ENCODE measurements at regions not wholly inside any gene's neighbourhood (a gene's known extent, or its start where the extent isn't known, plus 50 kb on each side); places are given as distances from the start of the nearest gene placed in this dataset.
A peak's percentile ranks its signal among the peaks of the same experiment; 100 is the strongest.

DNA sequence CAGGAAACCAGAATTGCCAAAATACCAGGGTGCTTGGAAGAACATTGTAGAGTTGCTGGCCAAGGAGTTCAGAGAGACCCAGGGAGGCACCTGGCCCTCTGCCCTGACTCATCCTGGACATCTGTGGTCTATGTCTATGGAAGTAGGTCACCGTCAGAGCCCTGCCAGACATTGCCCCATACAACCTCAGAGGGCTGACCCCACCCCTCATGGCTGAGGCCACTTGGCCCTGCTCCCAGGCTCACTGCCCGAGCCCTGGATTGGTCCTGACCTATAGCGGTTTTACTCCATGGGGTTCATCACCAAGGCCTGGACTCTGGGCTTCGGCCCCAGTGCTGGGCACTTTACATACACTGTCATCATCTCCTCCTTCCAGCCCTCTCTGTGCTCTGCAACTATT lies 233.1 kb downstream of the PTPRU start:
- peaks cover 0 to 7% (median 5%) of the 10 kb centered on the region in 4 donors for H3K9me3 ChIP-seq (ENCODE audit: control insufficient read depth in 4 of 4, low read length in 3 of 4)
- no peaks in the 10 kb centered on the region for H3K36me3 ChIP-seq (ENCODE audit: control insufficient read depth in 4 of 4, insufficient read depth in 3 of 4, low read depth in 1 of 4, low read length in 3 of 4)
- no peak overlapping the region for H3K4me3 ChIP-seq (ENCODE audit: low read depth in 1 of 3, low read length in 3 of 3)
- peaks cover 0 to 41% (median 34%) of the 10 kb centered on the region in 4 donors for H3K4me1 ChIP-seq (ENCODE audit: control insufficient read depth in 4 of 4, insufficient read depth in 4 of 4, low read length in 3 of 4)
- H3K27me3 ChIP-seq (ENCODE audit: control insufficient read depth in 4 of 4, insufficient read depth in 4 of 4, low read length in 3 of 4), result no peaks in the 10 kb centered on the region
- H3K27ac ChIP-seq (ENCODE audit: low read depth in 1 of 2, low read length in 2 of 2), result peak overlapping the region in 1 of 2 donors; percentile 21
- 37% methylated on average over 4 of the region's 4 CpGs for WGBS
- no peak overlapping the region for H3K9ac ChIP-seq (ENCODE audit: low read depth in 1 of 2, low read length in 2 of 2)
- TF ChIP-seq HNF4G (IDR thresholded peaks at IDR 0.05) (no peak), RXRA (IDR thresholded peaks at IDR 0.05) (peak; percentile 46 to 81), HNF4A (conservative IDR thresholded peaks at IDR 0.05) (peak; percentile 55 to 80), SP1 (IDR thresholded peaks at IDR 0.05) (peak; percentile 63), NR2F2 (IDR thresholded peaks at IDR 0.05) (peak; percentile 65), RAD21 (IDR thresholded peaks at IDR 0.05) (peak in 1 of 2 donors; percentile 9), YY1 (IDR thresholded peaks at IDR 0.05) (no peak), FOXA2 (IDR thresholded peaks at IDR 0.05) (no peak), JUND (IDR thresholded peaks at IDR 0.05) (no peak)
- TF ChIP-seq, protein P1, sequence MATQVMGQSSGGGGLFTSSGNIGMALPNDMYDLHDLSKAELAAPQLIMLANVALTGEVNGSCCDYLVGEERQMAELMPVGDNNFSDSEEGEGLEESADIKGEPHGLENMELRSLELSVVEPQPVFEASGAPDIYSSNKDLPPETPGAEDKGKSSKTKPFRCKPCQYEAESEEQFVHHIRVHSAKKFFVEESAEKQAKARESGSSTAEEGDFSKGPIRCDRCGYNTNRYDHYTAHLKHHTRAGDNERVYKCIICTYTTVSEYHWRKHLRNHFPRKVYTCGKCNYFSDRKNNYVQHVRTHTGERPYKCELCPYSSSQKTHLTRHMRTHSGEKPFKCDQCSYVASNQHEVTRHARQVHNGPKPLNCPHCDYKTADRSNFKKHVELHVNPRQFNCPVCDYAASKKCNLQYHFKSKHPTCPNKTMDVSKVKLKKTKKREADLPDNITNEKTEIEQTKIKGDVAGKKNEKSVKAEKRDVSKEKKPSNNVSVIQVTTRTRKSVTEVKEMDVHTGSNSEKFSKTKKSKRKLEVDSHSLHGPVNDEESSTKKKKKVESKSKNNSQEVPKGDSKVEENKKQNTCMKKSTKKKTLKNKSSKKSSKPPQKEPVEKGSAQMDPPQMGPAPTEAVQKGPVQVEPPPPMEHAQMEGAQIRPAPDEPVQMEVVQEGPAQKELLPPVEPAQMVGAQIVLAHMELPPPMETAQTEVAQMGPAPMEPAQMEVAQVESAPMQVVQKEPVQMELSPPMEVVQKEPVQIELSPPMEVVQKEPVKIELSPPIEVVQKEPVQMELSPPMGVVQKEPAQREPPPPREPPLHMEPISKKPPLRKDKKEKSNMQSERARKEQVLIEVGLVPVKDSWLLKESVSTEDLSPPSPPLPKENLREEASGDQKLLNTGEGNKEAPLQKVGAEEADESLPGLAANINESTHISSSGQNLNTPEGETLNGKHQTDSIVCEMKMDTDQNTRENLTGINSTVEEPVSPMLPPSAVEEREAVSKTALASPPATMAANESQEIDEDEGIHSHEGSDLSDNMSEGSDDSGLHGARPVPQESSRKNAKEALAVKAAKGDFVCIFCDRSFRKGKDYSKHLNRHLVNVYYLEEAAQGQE (IDR thresholded peaks at IDR 0.05), result no peak
- TF ChIP-seq, protein P2, sequence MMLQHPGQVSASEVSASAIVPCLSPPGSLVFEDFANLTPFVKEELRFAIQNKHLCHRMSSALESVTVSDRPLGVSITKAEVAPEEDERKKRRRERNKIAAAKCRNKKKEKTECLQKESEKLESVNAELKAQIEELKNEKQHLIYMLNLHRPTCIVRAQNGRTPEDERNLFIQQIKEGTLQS (IDR thresholded peaks at IDR 0.05), result no peak
- peak; percentile 55 for DNase-seq (ENCODE audit: low spot score)

GRCh38 chr1:29467989-29468900 lies 231.9 kb downstream of the PTPRU start:
- H3K9me3 ChIP-seq (ENCODE audit: control insufficient read depth in 4 of 4, low read length in 3 of 4), result peaks cover 0 to 7% (median 5%) of the 10 kb centered on the region in 4 donors
- no peak overlapping the region for H3K9ac ChIP-seq (ENCODE audit: low read depth in 1 of 2, low read length in 2 of 2)
- no peaks in the 10 kb centered on the region for H3K36me3 ChIP-seq (ENCODE audit: control insufficient read depth in 4 of 4, insufficient read depth in 3 of 4, low read depth in 1 of 4, low read length in 3 of 4)
- H3K4me3 ChIP-seq (ENCODE audit: low read depth in 1 of 3, low read length in 3 of 3), result no peak overlapping the region
- no peak overlapping the region for H3K27ac ChIP-seq (ENCODE audit: low read depth in 1 of 2, low read length in 2 of 2)
- H3K4me1 ChIP-seq (ENCODE audit: control insufficient read depth in 4 of 4, insufficient read depth in 4 of 4, low read length in 3 of 4), result peaks cover 0 to 40% (median 34%) of the 10 kb centered on the region in 4 donors
- no peaks in the 10 kb centered on the region for H3K27me3 ChIP-seq (ENCODE audit: control insufficient read depth in 4 of 4, insufficient read depth in 4 of 4, low read length in 3 of 4)
- TF ChIP-seq HNF4G (IDR thresholded peaks at IDR 0.05), result no peak
- TF ChIP-seq HNF4A (conservative IDR thresholded peaks at IDR 0.05), result no peak
- TF ChIP-seq SP1 (IDR thresholded peaks at IDR 0.05), result no peak
- TF ChIP-seq EGR1 (IDR thresholded peaks at IDR 0.05; ENCODE audit: low read depth in 2 of 2), result no peak
- TF ChIP-seq RXRA (IDR thresholded peaks at IDR 0.05), result no peak
- TF ChIP-seq, protein P1 (IDR thresholded peaks at IDR 0.05), result no peak
- TF ChIP-seq, protein P3, sequence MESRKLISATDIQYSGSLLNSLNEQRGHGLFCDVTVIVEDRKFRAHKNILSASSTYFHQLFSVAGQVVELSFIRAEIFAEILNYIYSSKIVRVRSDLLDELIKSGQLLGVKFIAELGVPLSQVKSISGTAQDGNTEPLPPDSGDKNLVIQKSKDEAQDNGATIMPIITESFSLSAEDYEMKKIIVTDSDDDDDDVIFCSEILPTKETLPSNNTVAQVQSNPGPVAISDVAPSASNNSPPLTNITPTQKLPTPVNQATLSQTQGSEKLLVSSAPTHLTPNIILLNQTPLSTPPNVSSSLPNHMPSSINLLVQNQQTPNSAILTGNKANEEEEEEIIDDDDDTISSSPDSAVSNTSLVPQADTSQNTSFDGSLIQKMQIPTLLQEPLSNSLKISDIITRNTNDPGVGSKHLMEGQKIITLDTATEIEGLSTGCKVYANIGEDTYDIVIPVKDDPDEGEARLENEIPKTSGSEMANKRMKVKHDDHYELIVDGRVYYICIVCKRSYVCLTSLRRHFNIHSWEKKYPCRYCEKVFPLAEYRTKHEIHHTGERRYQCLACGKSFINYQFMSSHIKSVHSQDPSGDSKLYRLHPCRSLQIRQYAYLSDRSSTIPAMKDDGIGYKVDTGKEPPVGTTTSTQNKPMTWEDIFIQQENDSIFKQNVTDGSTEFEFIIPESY (IDR thresholded peaks at IDR 0.05), result no peak
- no peak for TF ChIP-seq YY1 (IDR thresholded peaks at IDR 0.05)
- no peak for TF ChIP-seq FOXA1 (IDR thresholded peaks at IDR 0.05)
- TF ChIP-seq CTCF (IDR thresholded peaks at IDR 0.05; ENCODE audit: low read depth, low read length, missing input control), result no peak
- 73% methylated on average over 10 of the region's 10 CpGs for WGBS
- no peak for DNase-seq (ENCODE audit: low spot score)
